Fibroblast of the aortic adventitia (primary cell): ENCODE measurements at regions not wholly inside any gene's neighbourhood (a gene's known extent, or its start where the extent isn't known, plus 50 kb on each side); places are given as distances from the start of the nearest gene placed in this dataset.

Experiments used
- DNase-seq: peaks from one replicate; pipeline ENCODE4 v3.0.0-alpha.2; 2010; ENCODE audit warnings: low read depth
- H3K4me3 ChIP-seq: 2 replicates; pipeline ENCODE4 v1.5.1; 2011; ENCODE audit warnings: low read depth, mild to moderate bottlenecking, control low read depth, low read length, moderate library complexity
- TF ChIP-seq, protein P1 (sequence below): IDR thresholded peaks from 2 replicates; pipeline ENCODE4 v1.5.1; 2011; ENCODE audit warnings: mild to moderate bottlenecking, low read length, control low read depth, inconsistent platforms; ENCODE audit not compliant: insufficient read depth

DNA sequence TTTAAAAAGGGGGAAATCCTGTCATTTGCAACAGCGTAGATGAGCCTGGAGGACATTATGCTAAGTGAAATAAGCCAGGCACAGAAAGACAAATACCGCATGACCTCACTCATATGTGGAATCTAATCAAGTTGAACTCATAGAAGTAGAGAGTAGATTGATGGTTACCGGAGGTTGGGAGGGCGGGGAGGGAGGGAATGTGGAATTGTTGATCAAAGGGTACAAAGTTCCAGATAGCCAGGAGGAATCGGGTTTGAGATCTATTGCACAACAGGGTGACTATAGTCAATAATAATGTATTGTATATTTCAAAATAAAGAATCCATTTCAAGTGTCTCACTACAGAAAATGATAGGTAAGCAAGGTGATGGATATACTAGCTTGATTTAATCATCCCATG lies 393.2 kb downstream of the BCOR start:
- no peak overlapping the region for H3K4me3 ChIP-seq
- TF ChIP-seq, protein P1, sequence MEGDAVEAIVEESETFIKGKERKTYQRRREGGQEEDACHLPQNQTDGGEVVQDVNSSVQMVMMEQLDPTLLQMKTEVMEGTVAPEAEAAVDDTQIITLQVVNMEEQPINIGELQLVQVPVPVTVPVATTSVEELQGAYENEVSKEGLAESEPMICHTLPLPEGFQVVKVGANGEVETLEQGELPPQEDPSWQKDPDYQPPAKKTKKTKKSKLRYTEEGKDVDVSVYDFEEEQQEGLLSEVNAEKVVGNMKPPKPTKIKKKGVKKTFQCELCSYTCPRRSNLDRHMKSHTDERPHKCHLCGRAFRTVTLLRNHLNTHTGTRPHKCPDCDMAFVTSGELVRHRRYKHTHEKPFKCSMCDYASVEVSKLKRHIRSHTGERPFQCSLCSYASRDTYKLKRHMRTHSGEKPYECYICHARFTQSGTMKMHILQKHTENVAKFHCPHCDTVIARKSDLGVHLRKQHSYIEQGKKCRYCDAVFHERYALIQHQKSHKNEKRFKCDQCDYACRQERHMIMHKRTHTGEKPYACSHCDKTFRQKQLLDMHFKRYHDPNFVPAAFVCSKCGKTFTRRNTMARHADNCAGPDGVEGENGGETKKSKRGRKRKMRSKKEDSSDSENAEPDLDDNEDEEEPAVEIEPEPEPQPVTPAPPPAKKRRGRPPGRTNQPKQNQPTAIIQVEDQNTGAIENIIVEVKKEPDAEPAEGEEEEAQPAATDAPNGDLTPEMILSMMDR, result no peak
- DNase-seq, result no peak

DNA sequence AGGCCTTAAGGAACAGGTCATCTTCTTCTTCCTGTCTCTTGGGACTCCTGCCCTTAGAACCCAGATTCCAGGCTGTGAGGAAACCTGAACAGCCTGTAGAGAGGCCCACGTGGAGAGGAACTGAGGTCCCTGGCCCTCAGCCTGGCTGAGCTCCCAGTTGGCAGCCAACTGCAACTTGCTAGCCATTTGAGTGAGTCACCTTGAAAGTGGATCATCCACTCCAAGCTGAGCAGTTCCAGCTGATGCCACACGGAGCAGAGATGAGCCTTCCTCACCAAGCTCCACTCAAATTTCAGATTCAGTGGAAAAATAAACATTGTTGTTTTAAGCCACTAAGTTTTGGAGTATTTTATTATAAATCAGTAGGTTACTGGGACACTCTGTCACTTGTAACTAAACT lies 392.5 kb downstream of the BCOR start:
- TF ChIP-seq, protein P1, result peak; percentile 80
- no peak overlapping the region for H3K4me3 ChIP-seq
- peak; percentile 91 for DNase-seq

- TF ChIP-seq, protein P1, result no peak
- no peak overlapping the region for H3K4me3 ChIP-seq
- no peak for DNase-seq
Measured at GRCh38 chrX:39709364-39709763, 388.4 kb downstream of the BCOR start.

GRCh38 chrX:39709812-39710211 lies 387.9 kb downstream of the BCOR start:
- H3K4me3 ChIP-seq, result no peak overlapping the region
- no peak for DNase-seq
- TF ChIP-seq, protein P1, result no peak

GRCh38 chrX:39710776-39711175 lies 387.0 kb downstream of the BCOR start:
- DNase-seq, result no peak
- H3K4me3 ChIP-seq, result no peak overlapping the region
- TF ChIP-seq, protein P1, result no peak

DNA sequence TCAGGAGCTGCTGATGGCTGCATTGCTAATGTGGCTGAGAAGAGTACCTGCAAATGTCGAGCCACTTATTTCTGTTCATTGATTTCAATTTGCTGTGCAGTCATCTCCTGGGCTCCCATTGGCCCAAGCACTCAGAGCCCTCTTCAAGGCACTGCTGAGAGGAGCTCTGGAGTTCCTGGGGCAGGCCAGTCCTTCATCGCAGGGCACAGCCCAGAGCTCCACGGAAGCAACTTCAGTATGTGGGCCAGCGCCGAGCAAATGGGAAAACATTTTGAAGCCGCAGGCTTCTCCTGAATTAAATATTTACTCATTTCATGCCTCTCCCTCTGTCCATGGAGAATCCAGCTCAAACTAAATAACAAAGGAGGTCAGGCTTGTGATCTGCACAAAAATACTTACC lies 383.3 kb downstream of the BCOR start:
- DNase-seq, result no peak
- TF ChIP-seq, protein P1, result no peak
- H3K4me3 ChIP-seq, result no peak overlapping the region

DNA sequence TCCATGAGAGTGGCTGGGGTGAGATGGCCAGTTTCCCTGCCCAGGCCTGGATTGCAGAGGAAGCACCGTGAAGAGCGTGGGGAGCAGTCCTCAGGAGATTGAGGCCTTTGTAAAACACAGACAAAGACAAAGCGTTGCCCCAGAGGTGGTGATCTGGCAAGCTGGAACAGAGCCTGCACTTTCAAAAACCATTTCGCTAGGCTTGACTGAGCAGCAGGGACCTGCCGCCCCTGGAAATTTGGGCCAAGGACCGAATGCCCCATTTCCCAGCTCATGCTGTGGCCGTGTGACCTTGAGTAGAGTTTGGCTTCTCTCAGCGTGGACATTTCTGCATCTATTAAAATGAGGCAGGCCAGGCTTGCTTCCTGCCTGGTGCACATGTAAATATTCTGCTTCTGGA lies 381.4 kb downstream of the BCOR start:
- no peak overlapping the region for H3K4me3 ChIP-seq
- TF ChIP-seq, protein P1, result no peak
- no peak for DNase-seq
